Neural progenitor cell (in vitro differentiated cells): ENCODE measurements at regions not wholly inside any gene's neighbourhood (a gene's known extent, or its start where the extent isn't known, plus 50 kb on each side); places are given as distances from the start of the nearest gene placed in this dataset.

Experiments used
- CTCF ChIP-seq: fragments of 200-600 bp; sonication (generic); IDR thresholded peaks from 2 replicates; pipeline ENCODE4 v1.5.1; 2017; ENCODE audit warnings: antibody characterized with exemption, mild to moderate bottlenecking
- EZH2 ChIP-seq: fragments of 200-600 bp; sonication (generic); IDR thresholded peaks from 2 replicates; pipeline ENCODE4 v1.6.1; 2017; ENCODE audit warnings: antibody characterized with exemption, mild to moderate bottlenecking, moderate library complexity
- EZH2phosphoT487 ChIP-seq: fragments of 200-600 bp; sonication (generic); IDR thresholded peaks from 2 replicates; pipeline ENCODE4 v1.6.1; 2017; ENCODE audit warnings: antibody characterized with exemption

- TF ChIP-seq CTCF (no peak), EZH2 (no peak), EZH2phosphoT487 (no peak)
These were observed 317.4 kb upstream of the KCNH7 start for GRCh38 chr2:163155925-163156324.
